ENCODE measurements at regions not wholly inside any gene's neighbourhood (a gene's known extent, or its start where the extent isn't known, plus 50 kb on each side); places are given as distances from the start of the nearest gene placed in this dataset.

- peaks cover 2% of the 10 kb centered on the region for H3K4me1 Mint-ChIP-seq (ENCODE audit: low read depth, unreplicated experiment)
- Histone ChIP-seq H4K20me1 (ENCODE audit: insufficient read depth, low read length) (no peaks in the 10 kb centered on the region), H3K79me2 (ENCODE audit: insufficient read depth, low read length) (no peaks in the 10 kb centered on the region), H3K4me3 (ENCODE audit: insufficient read depth, low read depth, low read length) (no peak overlapping the region), H2AFZ (ENCODE audit: low read depth, low read length) (no peak overlapping the region), H3K36me3 (ENCODE audit: insufficient read depth, low read length) (no peaks in the 10 kb centered on the region), H3K27me3 (ENCODE audit: insufficient read depth, low read length) (peaks cover 6% of the 10 kb centered on the region), H3K9me3 (ENCODE audit: insufficient read depth, low read depth, low read length) (no peaks in the 10 kb centered on the region), H3K4me1 (ENCODE audit: insufficient read depth, low read length) (peaks cover 4% of the 10 kb centered on the region), H3K9ac (ENCODE audit: low read length) (no peak overlapping the region), H3K4me2 (ENCODE audit: low read length) (no peak overlapping the region), H3K27ac (ENCODE audit: low read depth, low read length) (no peak overlapping the region)
- TF ChIP-seq EZH2 (IDR thresholded peaks at IDR 0.05; ENCODE audit: insufficient read depth, low read length) = no peak
- TF ChIP-seq, protein P1, sequence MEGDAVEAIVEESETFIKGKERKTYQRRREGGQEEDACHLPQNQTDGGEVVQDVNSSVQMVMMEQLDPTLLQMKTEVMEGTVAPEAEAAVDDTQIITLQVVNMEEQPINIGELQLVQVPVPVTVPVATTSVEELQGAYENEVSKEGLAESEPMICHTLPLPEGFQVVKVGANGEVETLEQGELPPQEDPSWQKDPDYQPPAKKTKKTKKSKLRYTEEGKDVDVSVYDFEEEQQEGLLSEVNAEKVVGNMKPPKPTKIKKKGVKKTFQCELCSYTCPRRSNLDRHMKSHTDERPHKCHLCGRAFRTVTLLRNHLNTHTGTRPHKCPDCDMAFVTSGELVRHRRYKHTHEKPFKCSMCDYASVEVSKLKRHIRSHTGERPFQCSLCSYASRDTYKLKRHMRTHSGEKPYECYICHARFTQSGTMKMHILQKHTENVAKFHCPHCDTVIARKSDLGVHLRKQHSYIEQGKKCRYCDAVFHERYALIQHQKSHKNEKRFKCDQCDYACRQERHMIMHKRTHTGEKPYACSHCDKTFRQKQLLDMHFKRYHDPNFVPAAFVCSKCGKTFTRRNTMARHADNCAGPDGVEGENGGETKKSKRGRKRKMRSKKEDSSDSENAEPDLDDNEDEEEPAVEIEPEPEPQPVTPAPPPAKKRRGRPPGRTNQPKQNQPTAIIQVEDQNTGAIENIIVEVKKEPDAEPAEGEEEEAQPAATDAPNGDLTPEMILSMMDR (IDR thresholded peaks at IDR 0.05; ENCODE audit: insufficient read depth, low read depth, low read length) = no peak
- no peaks in the 10 kb centered on the region for H3K36me3 Mint-ChIP-seq (ENCODE audit: low read depth, unreplicated experiment)
- no peak for FAIRE-seq
- no peaks in the 10 kb centered on the region for H3K9me3 Mint-ChIP-seq (ENCODE audit: unreplicated experiment)
- no peak overlapping the region for H3K27ac Mint-ChIP-seq (ENCODE audit: unreplicated experiment)
- no peak overlapping the region for H3K4me3 Mint-ChIP-seq (ENCODE audit: unreplicated experiment)
- peaks cover 2% of the 10 kb centered on the region for H3K27me3 Mint-ChIP-seq (ENCODE audit: low read depth, unreplicated experiment)
- DNase-seq (ENCODE audit: low read depth) = no peak
These were observed 125.5 kb downstream of the GPX5 start for GRCh38 chr6:28651161-28651560.

- Mint-ChIP-seq H3K27ac (ENCODE audit: unreplicated experiment) (no peak overlapping the region), H3K4me3 (ENCODE audit: unreplicated experiment) (no peak overlapping the region), H3K4me1 (ENCODE audit: low read depth, unreplicated experiment) (peaks cover 3% of the 10 kb centered on the region), H3K36me3 (ENCODE audit: low read depth, unreplicated experiment) (no peaks in the 10 kb centered on the region), H3K27me3 (ENCODE audit: low read depth, unreplicated experiment) (peaks cover 14% of the 10 kb centered on the region), H3K9me3 (ENCODE audit: unreplicated experiment) (no peaks in the 10 kb centered on the region)
- no peaks in the 10 kb centered on the region for H3K79me2 ChIP-seq (ENCODE audit: insufficient read depth, low read length)
- peaks cover 17% of the 10 kb centered on the region for H3K27me3 ChIP-seq (ENCODE audit: insufficient read depth, low read length)
- TF ChIP-seq, protein P1 (IDR thresholded peaks at IDR 0.05; ENCODE audit: insufficient read depth, low read depth, low read length) = no peak
- TF ChIP-seq EZH2 (IDR thresholded peaks at IDR 0.05; ENCODE audit: insufficient read depth, low read length) = no peak
- H2AFZ ChIP-seq (ENCODE audit: low read depth, low read length) = no peak overlapping the region
- no peaks in the 10 kb centered on the region for H4K20me1 ChIP-seq (ENCODE audit: insufficient read depth, low read length)
- H3K4me2 ChIP-seq (ENCODE audit: low read length) = no peak overlapping the region
- FAIRE-seq = no peak
- H3K27ac ChIP-seq (ENCODE audit: low read depth, low read length) = no peak overlapping the region
- H3K4me3 ChIP-seq (ENCODE audit: insufficient read depth, low read depth, low read length) = no peak overlapping the region
- no peaks in the 10 kb centered on the region for H3K36me3 ChIP-seq (ENCODE audit: insufficient read depth, low read length)
- no peak overlapping the region for H3K9ac ChIP-seq (ENCODE audit: low read length)
- no peaks in the 10 kb centered on the region for H3K9me3 ChIP-seq (ENCODE audit: insufficient read depth, low read depth, low read length)
- H3K4me1 ChIP-seq (ENCODE audit: insufficient read depth, low read length) = peaks cover 7% of the 10 kb centered on the region
- DNase-seq (ENCODE audit: low read depth) = no peak
These were observed 128.2 kb downstream of the GPX5 start for GRCh38 chr6:28653876-28654275.

DNA sequence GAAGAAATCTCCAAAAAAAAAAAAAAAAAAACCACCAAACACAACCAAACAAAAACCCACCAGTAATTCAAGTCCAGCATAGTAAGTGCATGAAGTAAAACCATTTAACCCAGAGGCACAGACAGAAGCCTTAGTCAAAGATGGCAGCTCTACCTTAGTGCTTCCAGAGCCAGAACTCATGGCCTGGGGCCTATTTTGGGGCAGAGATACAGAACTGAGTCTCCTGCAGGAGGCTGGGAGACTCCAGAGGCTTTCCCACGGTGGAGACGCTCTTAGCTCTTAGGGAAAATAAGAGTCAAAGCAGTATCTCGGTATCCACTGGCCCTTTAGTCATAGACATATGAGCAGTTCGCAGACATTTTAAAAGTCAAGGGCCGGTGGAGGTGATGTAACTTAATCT, 129.5 kb downstream of the GPX5 start:
- no peak overlapping the region for H3K4me2 ChIP-seq (ENCODE audit: low read length)
- H3K36me3 ChIP-seq (ENCODE audit: insufficient read depth, low read length) = no peaks in the 10 kb centered on the region
- Mint-ChIP-seq H3K9me3 (ENCODE audit: unreplicated experiment) (no peaks in the 10 kb centered on the region), H3K27me3 (ENCODE audit: low read depth, unreplicated experiment) (peaks cover 15% of the 10 kb centered on the region), H3K36me3 (ENCODE audit: low read depth, unreplicated experiment) (no peaks in the 10 kb centered on the region), H3K4me3 (ENCODE audit: unreplicated experiment) (no peak overlapping the region), H3K4me1 (ENCODE audit: low read depth, unreplicated experiment) (peaks cover 5% of the 10 kb centered on the region), H3K27ac (ENCODE audit: unreplicated experiment) (no peak overlapping the region)
- no peak overlapping the region for H3K4me3 ChIP-seq (ENCODE audit: insufficient read depth, low read depth, low read length)
- FAIRE-seq (no peak), DNase-seq (ENCODE audit: low read depth) (no peak)
- no peak overlapping the region for H3K9ac ChIP-seq (ENCODE audit: low read length)
- peaks cover 3% of the 10 kb centered on the region for H3K4me1 ChIP-seq (ENCODE audit: insufficient read depth, low read length)
- H4K20me1 ChIP-seq (ENCODE audit: insufficient read depth, low read length) = no peaks in the 10 kb centered on the region
- H3K79me2 ChIP-seq (ENCODE audit: insufficient read depth, low read length) = no peaks in the 10 kb centered on the region
- peaks cover 22% of the 10 kb centered on the region for H3K27me3 ChIP-seq (ENCODE audit: insufficient read depth, low read length)
- H3K9me3 ChIP-seq (ENCODE audit: insufficient read depth, low read depth, low read length) = no peaks in the 10 kb centered on the region
- H3K27ac ChIP-seq (ENCODE audit: low read depth, low read length) = no peak overlapping the region
- no peak for TF ChIP-seq EZH2 (IDR thresholded peaks at IDR 0.05; ENCODE audit: insufficient read depth, low read length)
- TF ChIP-seq, protein P1 (IDR thresholded peaks at IDR 0.05; ENCODE audit: insufficient read depth, low read depth, low read length) = no peak
- no peak overlapping the region for H2AFZ ChIP-seq (ENCODE audit: low read depth, low read length)
